ENCODE measurements at regions not wholly inside any gene's neighbourhood (a gene's known extent, or its start where the extent isn't known, plus 50 kb on each side); places are given as distances from the start of the nearest gene placed in this dataset.

GRCh38 chr17:13740686-13741085, 139.0 kb upstream of the HS3ST3A1 start:
- DNase-seq = no peak

- DNase-seq = no peak
These were observed 140.0 kb upstream of the HS3ST3A1 start for GRCh38 chr17:13741744-13742143.

DNA sequence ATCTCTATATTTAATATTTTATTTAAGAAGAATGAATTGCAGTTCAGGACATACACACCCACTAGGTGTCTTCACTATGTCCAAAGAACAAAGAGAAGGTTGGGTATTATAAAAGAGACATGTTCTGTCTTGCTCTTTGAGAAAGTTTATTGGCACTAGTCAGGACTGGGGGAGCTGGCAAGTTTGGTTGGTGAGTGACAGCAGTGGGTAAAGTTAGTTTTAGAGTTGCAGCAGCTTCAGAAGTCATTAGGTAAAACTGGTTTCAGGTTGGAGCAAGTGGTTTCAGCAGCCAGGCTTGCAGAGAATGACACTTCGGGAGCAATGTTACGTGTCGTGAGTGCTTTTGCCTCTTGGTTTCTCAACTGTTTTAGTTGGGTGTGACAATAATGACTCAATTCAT, 142.2 kb upstream of the HS3ST3A1 start:
- no peak for DNase-seq

GRCh38 chr17:13746404-13746803, 144.7 kb upstream of the HS3ST3A1 start:
- no peak for DNase-seq

GRCh38 chr17:13749166-13749890, 147.6 kb upstream of the HS3ST3A1 start:
- no peak for DNase-seq

DNA sequence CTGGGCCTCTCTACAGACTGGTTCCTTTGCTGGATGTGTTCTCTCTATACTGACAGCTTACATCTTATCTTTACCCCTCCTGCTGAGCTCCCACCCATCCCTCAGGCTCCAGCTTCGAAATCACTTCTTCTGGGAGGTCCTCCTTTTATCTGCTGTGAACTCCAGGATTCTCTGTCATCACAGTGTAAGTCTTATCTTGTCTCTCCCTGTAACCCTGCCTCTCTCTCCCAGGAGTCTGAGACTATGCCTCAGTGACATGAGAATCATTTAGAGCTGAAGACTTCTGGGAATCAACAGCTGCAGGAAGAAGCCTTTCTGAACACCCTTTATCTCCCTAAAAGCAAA, 148.1 kb upstream of the HS3ST3A1 start:
- no peak for DNase-seq

- DNase-seq = no peak
These were observed 149.4 kb upstream of the HS3ST3A1 start for GRCh38 chr17:13750816-13751793.

- DNase-seq = no peak
These were observed 151.4 kb upstream of the HS3ST3A1 start for GRCh38 chr17:13753154-13753553.

DNA sequence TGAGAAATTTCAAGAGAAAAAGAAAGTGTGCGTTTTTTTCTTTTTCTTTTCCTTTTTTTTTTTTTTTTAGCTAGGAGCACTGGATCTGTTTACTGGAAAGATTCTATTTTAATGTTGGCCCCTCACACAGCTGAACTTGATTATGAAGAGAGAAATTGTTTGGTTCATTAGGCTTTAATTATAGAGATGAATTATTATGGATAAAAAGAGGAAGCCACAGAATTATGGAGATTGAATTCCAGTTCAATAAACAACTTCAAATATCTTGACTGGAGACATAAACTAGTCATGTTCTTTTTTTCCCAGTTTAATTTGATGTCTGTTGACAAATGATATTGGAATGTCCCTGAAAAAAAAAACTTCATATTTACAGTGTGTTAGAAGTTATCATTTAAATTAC, 152.0 kb upstream of the HS3ST3A1 start:
- DNase-seq = no peak

- no peak for DNase-seq
These were observed 154.1 kb upstream of the HS3ST3A1 start for GRCh38 chr17:13755851-13756250.

DNA sequence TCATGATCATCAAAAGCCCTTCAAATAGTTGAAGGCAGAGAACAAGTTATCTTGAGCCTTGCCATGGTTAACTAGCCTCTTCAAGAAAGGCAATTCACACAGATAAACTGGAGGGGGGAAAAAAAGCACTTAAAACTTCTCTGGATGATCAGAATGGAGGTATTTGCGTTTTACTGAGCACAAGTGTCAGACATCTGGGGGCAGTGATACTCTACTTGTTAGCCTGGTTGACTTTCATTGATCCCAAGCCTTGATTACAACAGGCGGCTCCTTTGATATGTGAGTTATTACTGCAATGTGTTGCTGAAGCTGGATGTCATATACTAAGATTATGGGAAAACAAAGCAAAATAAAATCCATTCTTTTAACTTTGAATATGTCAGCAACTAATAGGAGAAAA, 155.0 kb upstream of the HS3ST3A1 start:
- no peak for DNase-seq

DNA sequence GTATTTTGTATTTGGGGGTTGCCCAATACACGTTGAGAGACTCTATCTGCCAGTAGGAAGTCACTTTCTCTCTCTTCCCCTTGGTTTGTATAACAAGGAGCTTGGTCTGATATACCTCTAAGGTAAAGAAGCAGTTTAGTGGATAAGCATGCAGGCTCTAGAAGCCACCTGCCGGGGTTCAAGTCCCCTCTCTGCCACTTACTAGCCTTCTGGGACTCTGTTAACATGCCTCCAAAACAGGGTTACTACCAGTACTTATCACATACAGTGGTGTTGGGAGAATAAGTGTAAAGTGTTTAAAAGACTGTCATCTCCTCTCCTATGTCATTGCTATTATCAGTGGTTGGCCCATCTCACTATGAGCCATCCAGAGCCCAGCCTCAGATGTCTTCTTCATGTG, 156.1 kb upstream of the HS3ST3A1 start:
- DNase-seq = no peak

DNA sequence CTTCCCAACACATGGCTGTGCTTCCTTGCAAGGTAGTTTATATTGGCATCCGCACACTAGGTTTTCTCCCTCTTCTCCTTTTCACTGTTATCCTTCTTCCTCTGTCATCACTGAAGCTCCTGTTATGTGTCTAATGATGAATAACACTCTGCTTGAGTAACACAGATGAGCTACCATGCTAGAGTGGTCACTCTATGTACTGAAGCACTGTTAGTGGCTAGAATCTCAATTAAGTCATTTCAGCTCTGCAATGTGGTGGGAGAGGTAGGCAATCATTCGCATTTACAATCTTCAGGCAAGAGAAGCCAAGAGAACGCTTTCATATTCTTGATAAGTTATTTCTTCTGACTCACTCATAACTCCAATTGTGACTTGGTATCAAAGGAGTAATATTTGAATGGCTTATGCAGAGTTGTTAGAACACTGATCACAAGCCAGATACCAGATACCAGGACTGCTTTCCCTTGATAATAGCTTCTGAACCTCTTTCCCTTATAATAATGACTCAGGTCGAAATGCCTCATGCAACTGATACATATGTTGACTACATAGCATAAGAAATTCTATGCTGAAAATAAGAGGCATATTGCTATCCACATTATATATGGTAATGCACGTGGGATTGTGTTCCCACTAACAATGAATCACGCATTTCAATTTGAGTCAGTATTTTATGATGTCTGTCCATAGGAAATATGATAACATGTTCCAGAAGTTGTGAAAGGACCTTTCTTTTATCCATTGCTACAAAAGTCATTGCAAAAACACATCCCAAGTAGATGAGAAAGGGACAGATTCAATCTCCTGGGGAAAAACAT, 158.0 kb upstream of the HS3ST3A1 start:
- no peak for DNase-seq

DNA sequence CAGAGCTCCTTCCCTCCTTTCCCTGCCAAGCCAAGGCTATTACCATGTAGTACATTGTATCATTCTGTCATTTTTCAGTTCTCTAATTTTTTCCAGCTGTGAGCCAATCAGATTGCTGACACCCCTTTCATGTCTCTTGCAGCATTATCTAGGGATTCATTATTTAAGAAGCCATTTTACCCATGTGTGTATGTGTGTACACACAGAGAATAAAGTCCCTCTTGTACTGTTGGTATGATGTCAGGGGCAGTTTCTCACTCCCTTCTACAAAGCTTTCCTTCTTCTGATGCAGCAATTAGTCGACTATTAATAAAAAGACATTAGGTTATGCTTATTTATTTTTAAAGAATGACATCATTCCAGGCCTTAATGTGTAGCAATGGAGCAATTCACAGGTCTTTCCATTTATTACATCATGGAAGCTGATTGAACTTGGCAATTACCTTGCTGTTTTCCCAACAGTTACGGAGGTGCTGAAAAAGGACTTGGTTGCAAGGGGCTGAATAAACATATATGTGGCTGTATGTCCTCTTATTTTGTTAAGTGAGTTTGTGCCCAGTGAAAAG, 159.4 kb upstream of the HS3ST3A1 start:
- DNase-seq = no peak

- no peak for DNase-seq
These were observed 164.0 kb upstream of the HS3ST3A1 start for GRCh38 chr17:13765701-13766100.

GRCh38 chr17:13770702-13771101, 169.0 kb upstream of the HS3ST3A1 start:
- DNase-seq = no peak

- no peak for DNase-seq
These were observed 173.7 kb upstream of the HS3ST3A1 start for GRCh38 chr17:13775450-13775849.

DNA sequence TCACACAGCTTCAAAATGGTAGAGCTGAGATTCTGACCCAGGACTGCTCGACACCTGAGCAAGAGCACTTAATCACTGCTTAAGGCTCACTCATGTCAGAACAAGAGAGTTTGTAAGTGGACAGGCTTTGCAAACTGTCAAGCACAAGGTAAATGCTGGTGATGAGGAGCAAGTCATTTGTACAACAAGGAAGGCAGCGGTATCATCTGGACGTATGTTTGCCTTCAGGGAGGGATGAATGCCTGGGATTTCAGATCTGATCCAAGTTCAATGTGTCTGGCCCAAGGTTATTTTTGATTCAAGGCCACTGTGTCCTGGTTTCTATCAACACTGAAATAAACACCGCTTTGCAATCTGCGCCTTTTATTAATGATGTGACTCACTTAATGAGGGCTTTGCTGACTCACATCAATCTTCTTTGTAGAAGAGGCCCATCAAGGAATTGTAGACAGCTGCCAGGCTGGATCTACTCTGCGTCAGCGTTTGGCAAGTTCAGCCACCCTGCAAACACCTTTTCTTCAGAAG, 174.4 kb upstream of the HS3ST3A1 start:
- DNase-seq = no peak

GRCh38 chr17:13777003-13777402, 175.3 kb upstream of the HS3ST3A1 start:
- no peak for DNase-seq

GRCh38 chr17:13784434-13785095, 182.8 kb upstream of the HS3ST3A1 start:
- no peak for DNase-seq

DNA sequence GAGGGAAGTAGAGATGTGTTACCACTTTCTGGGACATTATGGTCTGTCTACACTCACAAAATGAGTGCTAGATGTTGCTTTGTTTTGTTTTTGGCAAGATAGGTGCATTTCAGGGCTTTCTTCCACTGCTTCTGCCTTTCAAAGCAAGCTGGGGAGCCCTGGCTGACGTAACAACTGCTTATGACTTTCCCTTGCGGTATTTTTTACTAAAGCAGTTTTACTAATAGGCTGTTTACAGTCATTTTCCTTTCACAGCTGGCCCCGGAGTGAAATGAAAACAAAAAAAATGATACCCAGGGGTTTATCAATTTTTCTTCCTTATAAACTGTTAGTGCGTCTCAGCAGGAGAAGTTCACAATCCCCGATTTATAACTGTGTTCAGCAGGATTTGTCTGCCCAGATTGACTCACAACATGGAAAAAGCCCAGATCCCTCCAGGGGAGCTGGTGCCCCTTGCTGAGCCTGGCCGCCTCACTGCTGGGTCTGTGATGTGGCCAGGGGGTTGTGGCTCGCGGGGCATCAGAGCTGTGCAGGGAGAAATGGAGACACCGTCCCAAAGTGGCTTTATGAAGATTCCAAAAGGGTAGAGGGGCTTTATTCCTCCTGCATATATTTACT, 184.4 kb upstream of the HS3ST3A1 start:
- no peak for DNase-seq

GRCh38 chr17:13787636-13788035, 185.9 kb upstream of the HS3ST3A1 start:
- DNase-seq = no peak

Measured in T-helper 1 cell (primary cell).